Skeletal muscle cell (primary cell): ENCODE measurements at regions not wholly inside any gene's neighbourhood (a gene's known extent, or its start where the extent isn't known, plus 50 kb on each side); places are given as distances from the start of the nearest gene placed in this dataset.

Experiments
- DNase-seq: peaks from one replicate; pipeline ENCODE4 v3.0.0-alpha.2; 2010; ENCODE audit warnings: low read depth
- H3K4me3 ChIP-seq: 2 replicates; pipeline ENCODE4 v1.5.1; 2011; ENCODE audit warnings: low read depth, mild to moderate bottlenecking, control low read depth, low read length, moderate library complexity

DNA sequence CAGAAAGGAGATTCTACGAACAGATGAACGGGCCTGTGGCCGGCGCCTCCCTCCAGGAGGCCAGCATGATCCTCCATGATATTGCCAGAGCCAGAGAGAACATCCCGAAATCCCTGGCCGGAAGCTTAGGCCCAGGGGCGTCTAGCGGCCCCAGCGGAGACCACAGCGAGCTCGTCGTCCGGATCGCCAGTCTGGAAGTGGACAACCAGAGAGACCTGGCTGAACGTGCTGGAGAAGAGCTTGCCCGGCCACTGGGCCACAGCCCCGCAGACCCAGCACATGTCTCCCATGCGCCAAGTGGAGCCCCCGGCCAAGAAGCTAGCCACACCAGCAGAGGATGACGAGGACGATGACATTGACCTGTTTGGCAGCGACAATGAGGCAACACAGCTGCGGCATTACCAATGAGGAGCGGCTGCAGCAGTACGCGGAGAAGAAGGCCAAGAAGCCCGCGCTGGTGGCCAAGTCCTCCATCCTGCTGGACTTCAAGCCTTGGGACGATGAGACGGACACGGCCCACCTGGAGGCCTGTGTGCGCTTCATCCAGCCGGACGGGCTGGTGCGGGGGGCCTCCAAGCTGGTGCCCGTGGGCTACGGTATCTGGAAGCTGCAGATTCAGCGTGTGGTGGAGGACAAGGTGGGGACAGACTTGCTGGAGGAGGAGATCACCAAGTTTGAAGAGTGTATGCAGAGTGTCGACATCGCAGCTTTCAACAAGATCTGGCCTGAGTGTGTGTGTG is 78.8 kb upstream of the FRY start:
- no peak for DNase-seq
- H3K4me3 ChIP-seq: no peak overlapping the region

GRCh38 chr13:31955101-31955500 is 76.5 kb upstream of the FRY start:
- no peak overlapping the region for H3K4me3 ChIP-seq
- DNase-seq: no peak

GRCh38 chr13:31955741-31956140 is 75.8 kb upstream of the FRY start:
- no peak for DNase-seq
- no peak overlapping the region for H3K4me3 ChIP-seq

- H3K4me3 ChIP-seq: no peak overlapping the region
- DNase-seq: no peak
Observed at GRCh38 chr13:31956980-31957644, 74.5 kb upstream of the FRY start.

DNA sequence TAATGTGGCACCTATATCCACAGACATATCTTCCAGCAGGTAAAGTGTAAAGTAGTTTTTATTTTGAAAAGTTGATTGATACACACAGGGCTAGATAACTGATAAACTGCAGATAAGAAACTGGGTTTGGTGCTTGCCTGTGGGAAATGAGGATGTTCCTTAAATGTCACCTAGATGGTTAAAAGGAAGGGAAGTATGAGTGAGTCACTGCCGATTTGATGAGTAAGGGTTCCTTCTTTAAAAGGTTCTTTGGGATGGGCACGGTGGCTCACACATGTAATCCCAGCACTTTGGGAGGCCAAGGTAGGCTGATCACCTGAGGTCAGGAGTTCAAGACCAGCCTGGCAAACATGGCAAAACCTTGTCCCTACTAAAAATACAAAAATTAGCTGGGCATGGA is 73.8 kb upstream of the FRY start:
- DNase-seq: no peak
- no peak overlapping the region for H3K4me3 ChIP-seq

GRCh38 chr13:31962731-31963370 is 68.7 kb upstream of the FRY start:
- no peak overlapping the region for H3K4me3 ChIP-seq
- no peak for DNase-seq

DNA sequence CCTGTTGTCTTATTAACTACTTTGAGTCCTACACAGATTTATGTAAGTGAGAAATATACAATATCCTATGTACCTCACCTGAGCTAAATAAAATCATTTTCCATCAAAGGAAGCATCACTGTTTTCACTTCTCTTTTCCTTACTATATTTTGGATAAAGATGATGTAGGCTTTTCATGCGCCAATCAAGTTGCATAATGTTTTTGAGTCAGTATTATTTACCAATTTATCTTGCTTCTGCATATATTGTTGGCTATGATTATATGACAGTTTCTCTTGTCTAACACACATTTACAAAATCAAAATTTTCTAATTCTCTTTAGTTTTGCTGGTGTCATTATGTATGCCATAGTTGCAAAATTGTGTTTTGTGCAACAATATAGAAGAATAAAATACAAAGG is 67.9 kb upstream of the FRY start:
- DNase-seq: no peak
- no peak overlapping the region for H3K4me3 ChIP-seq

GRCh38 chr13:31964168-31964567 is 67.4 kb upstream of the FRY start:
- H3K4me3 ChIP-seq: no peak overlapping the region
- DNase-seq: no peak

GRCh38 chr13:31965361-31966066 is 66.1 kb upstream of the FRY start:
- DNase-seq: no peak
- no peak overlapping the region for H3K4me3 ChIP-seq

GRCh38 chr13:31967155-31967554 is 64.4 kb upstream of the FRY start:
- H3K4me3 ChIP-seq: no peak overlapping the region
- DNase-seq: no peak

- DNase-seq: no peak
- H3K4me3 ChIP-seq: no peak overlapping the region
Observed at GRCh38 chr13:31968473-31968872, 63.1 kb upstream of the FRY start.

GRCh38 chr13:31970231-31970930 is 61.2 kb upstream of the FRY start:
- peak; percentile 47 for DNase-seq
- H3K4me3 ChIP-seq: no peak overlapping the region

- H3K4me3 ChIP-seq: no peak overlapping the region
- DNase-seq: no peak
Observed at GRCh38 chr13:31972453-31972852, 59.1 kb upstream of the FRY start.

GRCh38 chr13:31978021-31978420 is 53.6 kb upstream of the FRY start:
- no peak for DNase-seq
- no peak overlapping the region for H3K4me3 ChIP-seq

DNA sequence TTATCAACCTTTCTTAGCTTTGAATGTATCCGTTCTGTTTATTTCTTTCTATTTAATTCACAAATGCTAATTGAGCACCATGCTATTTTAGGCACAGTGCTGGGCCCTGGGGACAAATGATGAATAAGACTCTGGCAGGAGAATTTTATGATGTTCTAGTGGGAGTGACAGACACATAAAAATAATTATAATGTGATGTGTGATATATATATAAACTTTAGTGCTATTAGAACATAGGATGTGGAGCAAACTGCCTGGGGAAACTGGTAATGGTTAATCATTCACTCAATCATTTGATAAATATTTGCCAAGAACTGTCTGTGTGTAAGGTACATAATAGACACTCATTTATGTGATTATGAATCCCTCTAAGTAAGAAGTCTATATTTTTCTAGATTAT is 50.7 kb upstream of the FRY start:
- no peak for DNase-seq
- no peak overlapping the region for H3K4me3 ChIP-seq
